Neural progenitor cell (in vitro differentiated cells): ENCODE measurements at regions not wholly inside any gene's neighbourhood (a gene's known extent, or its start where the extent isn't known, plus 50 kb on each side); places are given as distances from the start of the nearest gene placed in this dataset.

Source experiments
- EZH2phosphoT487 ChIP-seq: fragments of 200-600 bp; sonication (generic); IDR thresholded peaks from 2 replicates; pipeline ENCODE4 v1.6.1; 2017; ENCODE audit warnings: antibody characterized with exemption
- TF ChIP-seq, protein P1 (sequence below): fragments of 200-600 bp; sonication (generic); IDR thresholded peaks from 2 replicates; pipeline ENCODE4 v1.5.1; 2017; ENCODE audit warnings: antibody characterized with exemption, mild to moderate bottlenecking

DNA sequence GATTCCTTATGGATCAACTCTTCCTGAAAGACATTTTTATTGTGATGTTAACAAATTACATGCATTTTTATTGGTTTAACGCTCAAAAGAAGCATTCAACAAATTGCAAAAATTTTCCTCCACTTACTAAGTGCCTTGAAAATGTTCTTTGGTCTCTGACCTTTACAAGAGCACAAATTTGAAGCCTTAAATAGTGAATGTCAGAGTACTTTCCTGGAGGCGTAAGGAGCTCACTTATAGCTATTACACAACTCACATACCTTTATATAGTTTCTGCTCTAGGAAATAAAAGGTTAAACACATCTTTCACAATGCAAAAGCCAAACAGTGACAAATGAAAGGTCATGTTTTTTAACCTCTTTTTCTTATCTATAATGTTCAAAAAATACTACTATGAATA is 405.7 kb upstream of the ZNF804A start:
- TF ChIP-seq, protein P1, sequence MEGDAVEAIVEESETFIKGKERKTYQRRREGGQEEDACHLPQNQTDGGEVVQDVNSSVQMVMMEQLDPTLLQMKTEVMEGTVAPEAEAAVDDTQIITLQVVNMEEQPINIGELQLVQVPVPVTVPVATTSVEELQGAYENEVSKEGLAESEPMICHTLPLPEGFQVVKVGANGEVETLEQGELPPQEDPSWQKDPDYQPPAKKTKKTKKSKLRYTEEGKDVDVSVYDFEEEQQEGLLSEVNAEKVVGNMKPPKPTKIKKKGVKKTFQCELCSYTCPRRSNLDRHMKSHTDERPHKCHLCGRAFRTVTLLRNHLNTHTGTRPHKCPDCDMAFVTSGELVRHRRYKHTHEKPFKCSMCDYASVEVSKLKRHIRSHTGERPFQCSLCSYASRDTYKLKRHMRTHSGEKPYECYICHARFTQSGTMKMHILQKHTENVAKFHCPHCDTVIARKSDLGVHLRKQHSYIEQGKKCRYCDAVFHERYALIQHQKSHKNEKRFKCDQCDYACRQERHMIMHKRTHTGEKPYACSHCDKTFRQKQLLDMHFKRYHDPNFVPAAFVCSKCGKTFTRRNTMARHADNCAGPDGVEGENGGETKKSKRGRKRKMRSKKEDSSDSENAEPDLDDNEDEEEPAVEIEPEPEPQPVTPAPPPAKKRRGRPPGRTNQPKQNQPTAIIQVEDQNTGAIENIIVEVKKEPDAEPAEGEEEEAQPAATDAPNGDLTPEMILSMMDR = no peak
- no peak for TF ChIP-seq EZH2phosphoT487
